Stimulated activated naive CD8-positive, alpha-beta T cell treated with anti-CD3 and anti-CD28 coated beads, Interleukin-15, Interleukin-2, amounts not matched to agents 100 U/mL and 50 U/mL, for 24 hours (primary cell): ENCODE measurements at regions not wholly inside any gene's neighbourhood (a gene's known extent, or its start where the extent isn't known, plus 50 kb on each side); places are given as distances from the start of the nearest gene placed in this dataset.

Source experiments
- ATAC-seq: fragments of 150-1000 bp; cut with Tn5 transposase; one replicate; pipeline ENCODE4 v1.10.0; 2021
- DNase-seq: peaks from one replicate; pipeline ENCODE4 v3.0.0; 2021

DNA sequence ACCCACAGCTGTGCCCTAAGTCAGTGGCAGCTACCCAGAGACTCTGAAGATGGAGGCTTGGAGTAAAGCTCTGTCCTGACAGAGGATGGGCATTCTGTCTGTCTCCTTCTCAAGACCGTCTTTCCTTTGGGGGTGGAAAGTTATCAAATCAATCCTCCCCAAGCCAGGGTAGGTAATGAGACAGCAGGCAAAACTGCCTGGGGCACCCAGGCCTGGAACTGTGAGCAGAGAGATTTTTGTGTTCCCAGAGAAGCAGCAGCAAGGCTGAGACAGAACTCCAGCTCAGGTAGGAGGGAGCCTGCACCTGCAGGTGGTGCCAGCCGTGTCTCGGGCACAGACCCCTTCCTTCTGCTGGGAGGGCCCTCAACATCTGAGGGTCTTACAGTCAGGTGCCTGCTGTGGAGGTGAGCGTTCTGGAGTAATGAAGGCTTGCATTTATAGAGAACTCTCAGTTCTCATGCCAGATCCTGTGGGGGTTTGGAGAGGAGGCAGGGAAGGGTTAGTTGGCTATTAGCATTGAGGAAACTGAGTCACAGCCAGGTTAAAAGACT, 95.6 kb downstream of the RIPK4 start:
- no peak for DNase-seq
- ATAC-seq: no peak

DNA sequence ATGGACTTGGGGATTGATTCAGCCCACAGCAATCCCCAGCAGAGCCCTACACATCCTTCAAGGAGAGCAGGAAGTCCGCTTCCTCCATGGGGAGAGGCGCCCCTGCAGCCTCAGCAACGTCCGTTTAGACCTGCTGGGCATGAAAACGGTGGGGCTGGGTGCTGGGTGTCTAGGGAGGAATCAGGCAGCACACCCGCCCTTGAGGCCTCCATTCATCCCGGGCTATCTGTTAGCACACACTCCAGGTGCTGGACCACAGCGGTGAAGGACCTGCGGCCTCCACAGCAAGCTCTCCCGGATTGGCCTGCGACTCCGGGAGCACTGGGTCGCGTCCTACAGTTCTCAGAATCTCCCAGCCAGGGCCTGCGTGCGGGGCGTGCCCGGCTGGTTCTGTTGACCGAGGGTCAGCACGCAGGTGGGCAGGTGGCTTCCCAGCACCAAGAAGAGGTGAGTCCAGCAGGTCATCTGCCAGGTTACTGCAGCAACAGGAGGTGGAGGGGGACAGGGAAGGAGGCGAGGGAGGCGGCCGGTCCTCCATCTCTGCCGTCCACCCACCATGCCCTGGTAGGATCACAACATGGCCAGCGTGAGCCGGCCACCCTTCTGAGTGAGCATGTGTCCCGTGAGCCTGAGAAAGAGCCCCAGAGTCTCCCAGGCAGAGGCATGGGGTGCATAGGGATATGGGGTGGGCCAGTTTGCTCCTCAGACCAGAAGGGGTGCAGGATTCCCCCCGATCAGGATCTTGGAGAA, 96.6 kb downstream of the RIPK4 start:
- no peak for ATAC-seq
- no peak for DNase-seq

DNA sequence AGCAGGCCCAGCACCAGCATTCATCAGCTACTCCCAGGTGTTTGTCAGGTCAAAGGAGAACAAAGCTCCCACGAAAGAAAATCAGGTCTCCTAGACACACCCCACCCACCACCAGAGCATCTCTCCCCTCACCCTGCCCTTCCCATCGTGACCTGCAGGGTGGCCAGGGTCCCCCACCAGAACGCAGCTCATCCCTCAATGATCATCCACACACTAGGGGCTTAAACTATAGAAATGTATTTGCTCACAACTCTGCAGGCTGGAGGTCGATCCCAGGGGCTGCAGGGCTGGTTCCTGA, 97.4 kb downstream of the RIPK4 start:
- no peak for DNase-seq
- no peak for ATAC-seq

DNA sequence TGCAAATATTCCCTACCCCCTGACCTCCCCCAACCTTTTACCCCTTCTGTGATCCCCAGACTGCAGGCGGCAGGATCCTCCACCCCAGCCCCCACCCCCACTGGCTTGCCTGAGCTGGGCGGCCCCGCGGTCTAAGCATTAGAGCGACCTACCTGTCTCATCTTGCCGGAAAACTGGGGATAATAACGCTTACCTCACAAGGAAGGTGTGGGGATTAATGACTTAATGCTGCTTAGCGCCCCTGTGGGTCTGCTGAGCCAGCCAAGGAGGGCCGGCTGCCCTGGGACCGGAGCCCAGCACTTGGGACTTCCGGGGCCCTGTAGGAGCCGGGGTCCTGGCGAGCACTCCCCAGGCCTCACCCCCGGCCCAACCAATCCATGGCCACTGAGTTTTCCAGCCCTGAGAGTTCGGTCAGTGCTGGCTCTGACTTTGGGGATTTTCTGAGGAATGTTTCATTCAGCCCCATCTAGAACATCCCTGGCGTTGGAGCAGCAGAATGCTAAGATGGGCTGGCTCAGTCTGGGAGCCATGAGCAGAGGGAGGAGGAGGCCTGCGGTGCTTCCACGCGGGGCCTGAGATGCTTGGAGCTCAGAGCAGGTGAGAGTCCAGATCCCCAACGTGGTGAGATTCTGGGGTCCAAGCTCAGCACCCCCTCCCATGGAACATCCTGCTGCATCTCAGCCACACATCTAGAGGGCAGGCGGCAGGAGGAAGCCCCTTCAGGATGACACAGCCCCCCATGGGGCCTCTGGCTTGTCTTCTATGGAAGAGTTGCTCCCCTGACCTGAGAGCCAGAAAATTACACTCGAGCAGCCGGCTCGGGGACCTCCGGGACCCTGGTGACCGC, 97.9 kb downstream of the RIPK4 start:
- no peak for ATAC-seq
- DNase-seq: no peak

DNA sequence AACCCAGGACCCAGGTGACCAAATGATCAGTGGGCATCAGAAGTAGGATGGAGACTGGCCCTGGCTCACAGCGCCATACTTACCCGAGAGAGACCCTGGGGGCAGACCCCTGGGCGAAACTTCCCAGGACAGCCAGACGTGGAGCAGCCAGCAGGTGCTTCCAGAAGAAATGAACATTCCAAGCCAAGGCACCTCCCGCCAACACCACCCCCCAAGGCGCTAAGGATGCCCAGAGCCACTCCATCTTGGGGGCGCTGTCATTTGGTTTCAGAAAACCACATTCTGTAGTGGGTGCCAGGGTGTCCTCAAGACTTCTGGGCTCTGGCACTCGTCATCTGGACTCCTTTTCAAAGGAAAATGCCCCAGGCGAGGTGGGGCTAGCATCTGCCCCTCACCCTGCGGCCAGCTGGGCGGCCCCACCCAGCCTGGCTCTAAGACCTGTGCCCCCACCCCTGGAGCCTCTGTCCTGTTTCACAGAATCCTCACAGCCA, 98.8 kb downstream of the RIPK4 start:
- ATAC-seq (no peak), DNase-seq (no peak)

DNA sequence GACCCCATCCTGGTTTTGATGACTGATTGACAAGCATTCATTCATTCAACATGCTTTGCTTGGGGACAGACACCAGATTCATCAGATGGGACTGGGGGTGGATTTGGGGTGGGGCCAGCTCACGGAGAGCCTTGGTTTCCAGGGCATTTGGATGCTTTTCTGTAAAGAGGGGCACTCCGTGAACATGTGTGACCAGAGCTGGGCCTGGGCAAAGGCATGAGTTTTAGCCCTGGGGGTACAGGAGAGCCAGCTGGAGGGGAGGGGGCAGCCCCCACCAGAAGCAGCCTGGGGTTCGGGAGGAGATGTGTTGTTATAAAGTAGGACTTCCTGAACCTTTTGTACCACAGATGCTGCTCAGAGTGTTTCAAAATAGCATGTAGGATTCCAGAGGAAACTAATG, 99.7 kb downstream of the RIPK4 start:
- ATAC-seq (no peak), DNase-seq (no peak)

DNA sequence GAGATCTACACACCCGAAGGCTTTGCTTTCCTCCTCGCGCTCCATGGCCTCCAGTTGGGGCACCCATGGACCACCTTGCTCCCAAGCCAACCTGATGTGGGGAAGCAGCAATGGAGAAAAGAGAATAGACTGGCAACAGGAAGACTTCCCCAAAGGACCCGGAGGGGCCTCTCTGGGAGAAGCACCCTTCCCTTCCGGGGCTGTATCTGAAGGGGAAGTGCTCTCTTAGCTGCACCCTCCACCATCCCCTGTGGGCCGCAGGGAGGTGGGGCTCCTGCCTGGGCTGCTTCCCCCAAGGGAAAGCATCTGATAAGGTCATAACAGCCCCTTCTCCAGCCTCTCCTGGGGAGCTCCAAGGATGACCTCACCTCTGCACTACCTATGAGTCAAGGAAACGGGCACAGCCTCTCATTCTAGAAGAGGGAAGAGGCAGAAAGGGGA, 100.2 kb downstream of the RIPK4 start:
- DNase-seq (no peak), ATAC-seq (peak; percentile 6)

DNA sequence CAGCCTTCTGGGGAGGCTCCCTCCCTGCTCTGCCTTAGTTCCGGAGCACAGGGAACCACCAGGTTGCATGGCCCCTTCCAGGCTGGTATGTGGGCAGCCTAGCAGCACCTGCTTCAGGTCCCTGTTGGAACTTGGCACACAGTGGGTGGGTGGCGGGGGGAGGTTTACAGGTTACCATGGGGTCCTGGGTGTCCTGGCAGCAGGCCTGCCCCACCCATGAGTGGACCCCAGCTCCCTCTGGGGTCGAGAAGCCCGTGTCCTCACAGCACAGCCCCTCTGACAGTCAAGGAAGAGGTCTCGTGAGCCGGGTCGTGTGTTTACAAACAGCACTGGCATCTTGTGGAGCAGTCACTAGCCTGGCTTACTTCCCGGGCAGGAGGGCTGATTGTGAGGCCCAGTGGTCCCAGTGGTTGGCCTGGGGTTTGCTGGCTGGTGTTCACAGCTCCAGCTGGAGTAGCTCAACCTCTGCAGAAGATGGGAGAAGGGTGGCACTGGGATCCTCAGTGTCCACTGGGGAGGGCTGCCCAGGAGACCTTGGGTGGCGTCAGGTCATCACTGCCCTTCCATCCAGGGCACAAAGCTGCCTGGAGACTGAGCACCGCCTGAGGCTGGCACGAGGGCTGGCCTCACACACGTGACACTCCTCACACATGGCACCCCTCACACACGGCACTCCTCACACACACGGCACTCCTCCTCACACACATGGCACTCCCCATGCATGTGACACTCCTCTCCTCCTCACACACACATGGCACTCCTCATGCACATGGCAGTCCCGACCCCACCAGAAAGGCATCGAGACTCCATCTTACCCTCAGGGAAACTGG, 100.9 kb downstream of the RIPK4 start:
- ATAC-seq: no peak
- DNase-seq: no peak

DNA sequence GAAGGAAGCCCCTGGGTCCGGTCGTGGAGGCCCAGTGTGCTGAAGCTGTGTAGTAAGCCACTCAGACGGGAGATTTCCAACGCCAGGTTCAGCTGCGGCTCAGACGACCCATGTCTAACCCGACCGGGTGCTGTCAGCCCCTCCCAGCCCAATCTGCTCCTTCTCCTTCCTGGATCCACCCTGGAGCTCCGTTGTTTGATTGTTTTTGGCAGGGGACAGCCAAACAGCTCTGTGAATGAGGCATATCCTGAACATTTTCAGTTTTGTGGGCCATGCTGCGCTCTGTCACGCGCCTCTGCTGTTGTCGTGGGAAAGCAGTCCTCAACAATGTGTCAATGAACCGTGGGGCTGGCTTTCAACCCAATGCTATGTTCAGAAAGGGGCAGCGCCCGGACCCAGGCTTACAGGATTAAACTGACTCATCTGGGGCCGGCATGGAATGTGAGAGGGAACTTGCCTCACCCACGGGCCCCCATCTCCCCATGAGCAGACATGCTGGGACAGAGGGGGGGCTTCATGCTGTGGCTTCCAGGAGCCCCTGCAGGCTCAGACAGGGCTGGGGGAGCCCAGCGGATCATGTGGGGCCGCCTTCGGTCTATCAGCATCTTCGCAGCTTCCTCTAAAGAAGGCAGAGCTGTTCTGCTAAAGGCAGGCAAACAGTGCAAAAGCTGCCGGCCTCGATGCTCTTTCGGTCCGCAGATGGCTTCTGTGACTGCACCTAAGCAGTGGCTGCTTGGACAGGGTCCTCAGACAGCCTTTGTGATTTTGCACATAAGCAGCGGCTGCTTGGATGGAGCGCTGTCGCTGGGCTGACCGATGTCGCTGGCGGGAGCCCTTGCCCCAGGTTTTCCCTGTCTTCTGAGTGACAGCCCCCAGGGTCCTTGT, 101.7 kb downstream of the RIPK4 start:
- ATAC-seq (no peak), DNase-seq (no peak)

DNA sequence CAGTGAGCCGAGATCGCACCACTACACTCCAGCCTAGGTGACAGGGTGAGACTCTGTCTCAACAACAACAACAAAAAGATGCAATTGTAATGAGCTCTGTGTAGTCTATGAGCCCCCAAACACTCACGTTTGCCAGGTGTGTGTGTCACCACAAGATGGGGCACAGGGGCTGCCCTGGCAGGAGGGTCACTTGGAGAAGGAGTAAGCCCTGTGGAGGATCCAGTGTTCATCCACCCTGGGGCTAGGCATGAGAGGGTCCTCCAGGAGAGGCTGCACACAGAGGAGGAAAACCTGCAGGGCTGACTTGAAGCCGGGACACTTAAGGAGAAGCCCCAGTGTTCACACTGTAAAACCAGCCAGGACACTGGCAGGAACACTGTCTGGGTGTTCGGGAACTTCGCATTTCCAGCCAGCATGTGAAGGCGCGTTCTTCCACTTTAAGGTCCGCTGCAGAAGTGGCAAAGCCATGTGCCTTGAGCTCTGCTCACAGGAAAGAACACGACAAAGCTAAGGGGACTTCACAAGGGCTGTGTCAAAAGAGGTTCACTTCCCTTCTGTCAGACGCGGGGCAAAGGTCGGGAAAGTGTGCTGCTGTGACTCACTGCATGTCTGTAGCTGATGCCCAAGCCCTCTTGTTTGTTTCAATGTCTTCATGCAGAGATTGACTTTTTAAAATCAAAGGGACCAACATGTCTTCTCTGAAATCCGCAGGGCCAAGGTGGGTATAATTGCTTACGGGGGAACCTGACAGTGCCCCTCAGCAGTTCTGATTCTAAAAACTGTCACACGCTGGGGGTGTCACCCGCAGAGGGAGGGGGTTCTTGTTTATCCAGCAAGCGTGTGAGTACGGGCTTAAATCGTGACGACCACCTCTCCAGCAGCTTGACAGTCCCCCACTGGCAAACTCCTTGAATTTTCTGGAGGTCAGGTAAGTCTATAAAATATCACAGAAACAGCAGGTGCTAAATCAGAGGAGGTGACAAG, 102.8 kb downstream of the RIPK4 start:
- DNase-seq: no peak
- ATAC-seq: no peak

DNA sequence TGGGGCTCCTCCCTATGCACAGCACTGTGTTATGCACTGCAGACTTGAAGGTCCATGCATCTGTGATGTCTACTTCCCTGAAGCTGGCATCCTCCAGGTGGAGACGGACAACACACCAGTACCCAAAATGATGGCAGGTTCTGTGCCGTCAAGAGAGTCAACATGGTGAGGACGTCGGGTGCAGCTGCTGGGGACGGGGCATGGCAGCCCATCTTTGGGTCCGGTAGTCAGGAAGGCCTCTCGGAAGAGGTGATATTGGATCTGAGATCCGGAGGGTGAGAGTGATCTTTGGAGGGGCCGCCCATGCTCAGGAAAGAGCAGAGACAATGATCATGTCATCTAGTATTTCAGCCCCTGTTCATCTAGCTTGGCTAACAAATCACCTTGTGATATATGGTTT, 104.1 kb downstream of the RIPK4 start:
- DNase-seq (no peak), ATAC-seq (no peak)

DNA sequence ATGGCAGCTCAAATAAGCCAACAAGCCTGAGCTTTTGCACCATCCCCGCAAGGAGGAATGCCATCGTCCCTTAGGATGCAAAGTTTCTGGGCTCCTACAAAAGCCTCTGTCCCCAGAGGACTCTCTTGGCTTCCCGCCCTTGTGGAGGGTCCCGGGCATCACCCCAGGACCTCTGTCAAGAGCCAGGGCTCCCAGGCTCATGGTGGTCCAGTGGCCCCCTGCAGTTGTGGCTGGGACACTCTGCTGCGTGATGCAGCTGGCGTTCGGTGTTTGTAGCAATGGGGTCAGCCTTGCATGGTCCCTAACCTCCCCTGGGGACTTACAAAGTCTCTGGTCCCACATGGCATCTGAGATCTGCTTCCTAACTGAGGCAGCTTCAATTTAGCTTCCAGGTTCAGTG, 104.7 kb downstream of the RIPK4 start:
- DNase-seq: no peak
- no peak for ATAC-seq

DNA sequence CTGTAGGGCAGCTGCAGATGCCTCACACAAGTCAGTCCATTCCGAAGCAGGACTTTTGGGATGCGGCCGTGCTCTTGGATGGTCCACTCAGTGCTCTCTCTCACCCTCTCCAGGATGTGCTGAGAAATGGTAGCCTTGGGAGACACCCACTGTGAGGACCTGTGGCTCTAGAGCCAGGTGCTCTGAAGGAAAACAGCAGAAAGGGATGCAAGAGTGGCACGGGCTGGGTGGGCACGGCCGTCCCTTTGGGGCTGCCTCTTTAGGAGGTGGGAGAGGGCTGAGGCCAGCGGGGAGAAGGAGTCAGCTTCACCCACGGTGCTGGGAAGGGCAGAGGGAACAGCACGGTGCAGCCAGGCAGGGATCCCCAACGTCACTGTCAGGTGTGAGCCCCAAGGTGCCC, 106.1 kb downstream of the RIPK4 start:
- ATAC-seq: no peak
- DNase-seq: no peak

DNA sequence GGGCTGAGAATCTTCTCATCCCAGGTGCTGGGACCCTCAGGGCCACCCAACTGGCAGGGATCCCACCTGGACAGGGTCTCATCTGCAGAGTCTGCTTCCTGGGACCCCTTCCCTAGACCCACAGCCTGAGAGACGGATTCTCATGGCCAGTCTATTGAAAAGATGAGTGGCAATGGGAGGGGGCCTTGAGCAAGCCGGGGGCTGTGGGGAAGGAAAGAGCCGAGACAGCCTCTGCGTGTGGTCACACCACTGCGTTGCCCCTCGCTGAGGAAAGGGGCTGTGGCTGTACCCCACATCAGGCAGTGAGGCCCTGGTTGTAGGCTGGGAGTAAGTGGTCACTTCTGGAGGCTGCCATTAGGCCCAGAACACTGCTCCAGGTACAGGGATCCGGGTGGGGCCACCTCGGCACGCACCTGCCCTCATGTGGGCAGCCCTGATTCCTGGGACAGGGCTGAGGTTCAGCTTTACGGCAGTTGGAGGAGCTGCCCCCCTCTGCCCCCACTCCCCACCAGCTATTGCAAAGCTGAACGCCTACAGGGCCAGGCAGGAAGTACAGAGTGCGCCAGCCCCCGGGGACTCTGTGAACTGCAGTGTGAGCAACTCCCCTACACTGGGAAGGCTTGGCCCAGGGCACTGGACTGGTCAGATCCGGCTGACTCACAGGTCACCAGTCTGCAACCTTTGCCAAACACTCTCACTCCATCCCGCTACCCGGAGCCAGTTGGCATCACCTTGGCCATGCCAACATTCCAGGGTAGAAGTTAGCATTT, 106.9 kb downstream of the RIPK4 start:
- DNase-seq (no peak), ATAC-seq (no peak)

DNA sequence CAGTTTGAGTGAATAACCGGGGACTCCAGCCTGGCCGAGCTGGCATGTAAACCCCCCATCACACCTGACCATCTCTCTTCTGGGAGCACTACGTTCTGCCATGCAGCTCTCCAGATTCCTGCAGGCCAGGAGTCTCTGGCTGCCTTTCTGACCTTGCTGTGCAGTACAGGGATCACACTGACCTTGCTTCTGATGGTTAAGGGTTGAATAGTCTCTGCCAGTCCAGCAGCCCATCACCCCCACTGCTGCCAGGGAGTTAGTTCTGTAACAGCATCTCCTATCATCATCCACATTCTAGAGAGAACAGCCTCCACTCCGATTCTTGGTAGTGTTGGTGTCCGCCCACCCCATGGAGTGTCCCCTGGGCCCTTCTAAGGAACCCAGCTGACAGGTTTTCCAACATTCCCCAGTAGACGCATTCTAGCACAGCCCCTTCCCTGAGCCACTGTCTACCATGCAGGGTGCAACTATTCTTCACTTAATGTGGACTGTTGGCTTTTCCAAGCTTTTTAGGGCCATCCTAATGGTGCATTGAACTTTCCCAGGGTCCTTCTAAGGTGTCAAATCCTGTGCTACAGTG, 109.8 kb downstream of the RIPK4 start:
- ATAC-seq: no peak
- no peak for DNase-seq

DNA sequence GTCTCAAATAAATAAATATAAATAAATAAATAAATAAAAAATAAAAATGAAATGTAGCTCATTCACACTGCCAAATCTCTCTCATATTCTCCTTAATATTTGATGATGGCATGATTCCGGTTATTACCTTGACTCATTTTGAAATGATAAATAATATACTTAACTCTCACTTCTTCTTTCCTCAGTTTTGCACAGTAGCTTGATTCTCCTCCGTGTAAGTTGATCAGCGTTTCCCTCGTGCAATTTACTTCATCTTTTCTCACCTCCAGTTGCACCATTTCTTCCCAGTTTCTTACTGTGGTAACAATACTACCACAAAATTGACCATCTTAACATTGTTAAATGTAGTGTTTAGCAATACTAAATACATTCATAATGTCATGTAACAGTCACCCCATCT, 111.6 kb downstream of the RIPK4 start:
- ATAC-seq (no peak), DNase-seq (no peak)

DNA sequence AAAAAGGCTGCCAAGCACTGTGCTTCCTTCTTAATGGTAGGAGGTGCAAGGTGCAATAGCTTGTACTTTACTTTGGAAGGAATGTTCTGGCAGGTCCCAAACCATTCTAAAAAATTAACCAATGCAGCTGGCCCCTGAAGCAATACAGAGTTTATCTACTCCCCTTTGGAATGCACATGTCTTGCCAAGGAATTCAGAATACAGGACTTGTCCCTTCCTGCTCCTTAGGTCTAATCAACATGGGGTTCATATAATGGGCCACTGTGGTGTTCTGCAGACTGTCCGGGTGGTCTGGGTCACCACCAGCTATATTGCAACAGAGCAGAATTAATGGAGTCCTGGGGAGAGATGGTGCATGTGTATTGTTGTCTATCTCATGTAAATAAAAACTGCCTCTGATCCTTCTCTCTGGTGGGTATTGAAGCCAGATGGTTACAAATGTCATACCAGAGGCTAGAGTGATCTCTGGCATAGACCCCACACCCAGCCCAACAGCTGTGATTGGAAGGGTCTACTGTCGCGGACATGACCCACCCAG, 112.8 kb downstream of the RIPK4 start:
- DNase-seq (no peak), ATAC-seq (no peak)

DNA sequence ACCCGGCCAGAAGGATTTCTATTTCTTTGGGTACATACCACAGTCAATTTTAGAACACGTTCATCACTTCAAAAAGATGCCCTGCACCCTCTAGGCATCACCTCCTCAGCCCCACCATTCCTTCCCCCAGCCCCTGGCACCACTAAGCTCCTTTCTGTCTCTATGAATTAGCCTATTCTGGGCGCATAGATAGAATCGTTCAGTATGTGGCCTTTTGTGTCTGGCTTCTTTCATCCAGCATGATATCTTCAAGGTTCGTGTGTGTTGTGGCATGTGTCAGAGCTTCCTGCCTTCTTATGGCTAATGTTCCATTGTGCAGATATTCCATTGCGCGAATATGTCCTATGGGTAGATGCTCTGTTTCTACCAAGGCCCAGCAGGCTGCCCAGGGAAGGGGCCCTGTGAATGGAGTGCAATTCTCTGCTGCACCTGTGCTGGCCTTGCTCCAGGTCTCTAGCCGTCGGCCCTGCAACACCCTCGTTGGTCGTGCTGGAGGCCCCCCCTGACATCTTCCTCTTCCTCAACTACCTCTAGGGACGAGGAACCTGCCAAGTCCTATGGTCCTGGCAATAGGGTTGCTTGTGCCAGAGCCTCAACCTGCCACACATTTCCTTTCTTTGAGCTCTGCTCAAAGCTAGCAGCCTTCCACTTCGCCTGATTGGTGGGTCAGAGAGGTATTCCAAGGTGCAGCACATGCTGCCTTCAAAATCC, 113.5 kb downstream of the RIPK4 start:
- DNase-seq: no peak
- ATAC-seq: no peak
